GM19240 (cell line): ENCODE measurements at regions not wholly inside any gene's neighbourhood (a gene's known extent, or its start where the extent isn't known, plus 50 kb on each side); places are given as distances from the start of the nearest gene placed in this dataset.

Experiments used
- DNase-seq: peaks from one replicate; pipeline ENCODE4 v3.0.0; 2011; ENCODE audit warnings: low spot score; ENCODE audit not compliant: insufficient read length

DNA sequence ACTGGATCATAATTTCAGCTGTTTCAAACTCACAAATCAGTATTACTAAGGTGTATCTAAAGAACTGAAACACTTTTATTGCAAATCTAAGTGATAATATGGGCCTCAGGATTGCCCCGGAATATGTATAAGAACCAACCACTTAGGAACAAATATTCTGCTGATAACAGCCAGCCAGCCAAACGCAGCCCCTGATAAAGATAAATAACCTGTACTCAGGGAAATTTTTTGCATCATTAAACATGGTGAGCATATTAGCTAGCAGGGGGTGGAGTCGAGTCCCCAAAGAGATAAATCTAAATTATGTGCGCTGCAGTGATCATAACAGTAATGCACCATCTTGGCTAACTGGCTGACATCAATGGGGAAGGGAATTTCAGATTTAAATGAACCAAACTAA is 410.2 kb upstream of the MAP3K7 start:
- no peak for DNase-seq

DNA sequence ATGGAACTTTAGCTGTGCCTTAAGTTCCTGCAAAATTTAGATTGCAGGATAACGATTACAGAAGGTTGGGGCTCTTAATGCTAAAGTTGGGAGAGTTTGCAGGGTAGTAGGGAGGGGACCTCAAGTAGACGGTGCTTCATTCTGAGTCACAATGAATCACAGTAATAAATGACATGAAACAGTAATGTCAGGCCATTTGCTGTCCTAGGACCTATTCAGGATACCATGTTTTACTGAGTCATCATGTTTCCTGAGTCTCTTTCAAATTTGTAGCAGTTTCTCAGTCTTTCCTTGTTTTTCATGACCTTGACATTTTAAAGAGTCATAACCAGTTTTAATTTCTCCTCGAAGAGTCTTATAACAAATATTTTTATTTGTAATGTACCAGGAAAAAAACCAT is 406.9 kb upstream of the MAP3K7 start:
- no peak for DNase-seq

GRCh38 chr6:90989763-90990162 is 402.9 kb upstream of the MAP3K7 start:
- DNase-seq, result no peak

DNA sequence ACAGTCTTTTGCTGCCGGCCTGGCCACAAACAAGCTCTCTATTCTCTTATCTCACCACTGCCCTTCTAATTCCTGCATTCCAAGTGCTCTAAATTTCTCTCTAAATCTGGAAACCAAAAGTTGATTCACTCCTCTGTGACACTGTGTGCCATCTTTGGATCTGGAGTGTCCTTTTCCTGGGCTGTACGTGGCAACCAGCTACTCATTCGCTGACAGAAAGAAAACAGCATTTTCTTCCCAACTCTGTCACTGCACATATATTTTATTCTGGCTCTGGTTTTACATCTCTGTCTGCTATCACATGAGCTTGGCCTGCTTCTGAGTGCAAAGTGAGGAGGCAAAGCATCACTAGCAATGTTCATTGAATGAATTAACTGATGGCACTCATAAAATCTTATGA is 397.2 kb upstream of the MAP3K7 start:
- no peak for DNase-seq

- no peak for DNase-seq
Measured at GRCh38 chr6:90983462-90983861, 396.6 kb upstream of the MAP3K7 start.

DNA sequence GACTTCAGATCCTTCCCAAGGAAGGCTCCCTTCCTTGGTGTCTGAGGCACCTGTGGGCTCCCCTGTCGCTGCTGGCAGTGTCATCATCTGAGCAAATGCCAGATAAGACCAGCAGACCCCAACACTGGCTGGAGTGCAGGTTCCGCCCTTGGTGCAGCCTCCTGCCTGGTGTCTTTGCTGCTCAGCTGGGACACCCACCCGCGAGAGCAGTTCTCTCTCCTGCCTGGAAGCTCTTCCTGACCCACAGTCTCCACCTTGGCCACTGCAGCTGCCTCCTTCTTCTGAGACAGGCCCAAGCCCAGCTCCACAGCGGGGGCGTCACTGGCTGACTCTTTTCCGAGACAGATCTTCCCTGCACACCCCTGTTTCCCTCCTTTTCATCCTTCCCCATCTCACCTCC is 395.7 kb upstream of the MAP3K7 start:
- no peak for DNase-seq

DNA sequence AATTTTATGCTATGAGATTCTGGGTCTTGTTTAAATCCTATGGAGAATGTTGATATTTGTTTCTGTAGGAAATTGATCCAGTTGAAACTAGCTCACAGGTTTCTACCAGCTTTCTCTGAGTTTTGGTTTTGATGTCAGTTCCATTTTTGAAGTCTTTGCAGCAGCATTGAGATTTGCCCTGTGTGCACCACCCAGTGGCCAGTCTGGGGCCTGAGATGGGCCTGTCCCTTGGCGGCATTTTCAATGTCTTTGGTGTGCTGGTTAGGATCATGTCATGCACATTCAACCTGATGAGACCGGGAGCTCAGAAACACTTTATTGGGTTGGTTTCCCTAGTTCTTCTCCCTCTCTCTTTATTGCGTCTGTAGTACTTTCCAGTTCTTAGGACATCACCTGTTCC is 395.2 kb upstream of the MAP3K7 start:
- DNase-seq, result no peak

GRCh38 chr6:90978046-90978445 is 391.2 kb upstream of the MAP3K7 start:
- DNase-seq, result no peak

GRCh38 chr6:90977513-90977912 is 390.6 kb upstream of the MAP3K7 start:
- DNase-seq, result no peak

DNA sequence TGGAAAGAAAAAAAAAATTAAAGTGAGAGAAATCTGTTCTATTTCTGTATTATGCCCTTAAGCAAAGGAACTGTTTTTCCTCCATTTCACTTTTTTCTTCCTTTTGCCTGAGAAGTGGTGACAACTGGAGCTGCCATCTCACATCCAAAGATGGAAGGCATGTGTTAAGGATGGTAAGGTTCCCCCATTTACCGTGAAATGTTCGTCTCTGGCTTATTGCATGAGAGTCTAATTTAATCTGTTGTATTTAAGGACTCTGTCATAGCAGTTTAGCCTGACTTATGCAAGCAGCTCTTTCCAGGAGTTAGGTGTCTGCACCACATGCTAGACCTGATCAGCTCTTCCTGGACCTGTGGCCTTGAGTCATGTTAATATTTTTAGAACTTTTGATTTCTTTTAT is 389.5 kb upstream of the MAP3K7 start:
- no peak for DNase-seq

- DNase-seq, result no peak
Measured at GRCh38 chr6:90975741-90976140, 388.9 kb upstream of the MAP3K7 start.

DNA sequence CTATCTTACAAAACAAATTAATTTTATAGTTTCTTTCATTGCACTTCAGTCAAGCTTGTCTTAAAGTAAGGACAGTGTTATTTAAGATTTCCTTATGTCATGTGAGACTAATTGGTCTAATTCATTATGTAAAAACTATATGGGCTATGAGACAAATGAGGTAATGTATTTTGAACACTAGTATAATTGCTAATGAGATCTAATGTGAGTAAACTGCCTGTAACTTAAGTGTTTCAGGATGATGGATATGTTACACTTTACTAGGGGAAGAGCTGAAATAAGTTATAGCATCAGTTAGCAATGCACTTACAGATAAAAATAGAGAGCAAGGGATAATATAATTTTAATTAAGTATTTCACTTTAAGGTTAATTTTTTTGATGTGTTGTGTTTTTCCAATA is 386.3 kb upstream of the MAP3K7 start:
- no peak for DNase-seq

DNA sequence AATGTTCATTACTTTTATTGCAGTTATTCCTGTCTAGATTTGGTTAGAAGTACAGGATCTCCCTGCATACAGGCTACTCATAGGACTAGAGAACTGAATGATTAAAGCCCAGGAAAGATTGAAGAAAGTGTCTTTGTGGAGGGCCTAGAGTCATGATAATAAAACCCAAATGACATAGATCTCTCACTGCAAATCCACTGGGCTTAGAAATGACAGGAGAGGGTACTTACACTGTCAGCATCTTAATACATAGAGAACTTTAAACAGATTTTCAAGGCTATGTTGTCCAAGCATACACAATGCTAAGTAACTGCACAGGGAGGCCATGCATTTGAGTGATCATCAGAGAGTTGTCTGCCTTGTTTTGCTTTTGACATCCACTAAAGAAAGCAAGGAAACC is 383.8 kb upstream of the MAP3K7 start:
- no peak for DNase-seq

DNA sequence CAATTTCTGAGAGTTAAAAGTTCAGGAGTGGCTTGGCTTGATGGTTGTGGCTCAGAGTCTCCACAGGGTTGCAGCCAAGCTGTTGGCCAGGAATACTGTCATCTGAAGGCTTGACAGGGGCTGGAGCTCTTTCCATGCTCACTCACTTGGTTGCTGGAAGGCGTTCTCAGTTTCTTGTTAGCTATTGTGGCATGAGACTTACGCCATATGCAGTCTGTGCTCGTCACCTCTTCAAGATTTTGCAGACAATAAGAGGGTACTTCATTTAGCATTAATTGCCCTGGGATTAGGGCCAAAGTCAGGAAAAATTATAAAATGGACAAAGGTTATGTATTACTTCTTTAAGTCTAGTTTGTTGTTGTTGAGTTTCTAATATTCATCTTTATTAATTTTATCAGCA is 380.6 kb upstream of the MAP3K7 start:
- DNase-seq, result no peak

DNA sequence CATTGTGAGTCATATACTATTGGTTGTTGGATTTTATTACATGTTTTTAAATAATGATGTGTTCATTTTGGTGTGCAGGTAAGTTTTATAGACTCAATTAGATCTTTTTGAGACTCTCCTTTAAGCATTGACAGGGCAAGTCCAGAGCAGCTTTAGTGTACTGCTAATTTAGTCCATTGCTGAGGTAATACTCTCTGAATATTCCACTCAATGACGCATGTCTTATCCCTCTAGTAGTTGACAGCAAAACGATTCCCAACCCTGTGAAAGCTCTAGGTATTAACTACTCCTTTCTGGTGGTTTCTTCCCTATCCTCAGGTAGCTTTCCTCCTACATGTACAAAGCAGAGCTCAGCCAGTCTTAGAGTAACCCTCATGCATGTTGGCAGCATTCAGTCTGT is 373.5 kb upstream of the MAP3K7 start:
- no peak for DNase-seq

GRCh38 chr6:90955246-90955645 is 368.4 kb upstream of the MAP3K7 start:
- DNase-seq, result no peak

DNA sequence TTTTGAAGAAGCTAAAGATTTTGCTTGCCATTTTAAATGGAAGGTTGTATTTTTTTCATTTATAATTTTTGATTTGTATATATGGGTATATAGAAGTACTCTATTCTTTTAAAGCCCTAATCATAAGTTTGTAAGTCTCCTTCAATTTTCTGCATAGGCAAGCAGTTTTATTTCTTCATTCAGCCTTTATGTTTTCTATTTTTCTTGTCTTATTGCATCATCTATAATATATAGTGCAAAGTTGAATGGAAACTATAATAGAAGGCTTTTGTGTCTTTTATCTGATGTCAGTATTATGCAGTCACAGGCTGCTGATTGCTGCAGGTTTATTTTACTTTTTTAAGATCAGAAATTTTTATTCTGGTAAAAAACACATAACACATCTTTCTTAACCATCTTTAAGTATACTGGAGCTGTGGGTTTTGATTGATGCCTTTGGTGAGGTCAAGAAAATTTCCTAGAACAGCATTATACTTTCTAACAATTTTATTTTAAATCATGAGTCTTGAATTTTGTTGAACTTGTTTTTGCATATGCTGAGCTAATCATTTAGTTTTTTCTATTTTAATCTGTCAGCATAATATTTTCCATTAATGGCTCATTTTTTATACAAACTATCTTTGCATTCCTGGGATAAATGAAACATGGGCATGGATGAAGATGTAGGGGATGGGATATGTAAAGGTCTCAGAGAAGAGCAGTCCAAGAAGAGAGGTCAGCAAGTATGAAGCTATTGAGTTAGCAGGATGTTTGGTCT is 366.7 kb upstream of the MAP3K7 start:
- no peak for DNase-seq

DNA sequence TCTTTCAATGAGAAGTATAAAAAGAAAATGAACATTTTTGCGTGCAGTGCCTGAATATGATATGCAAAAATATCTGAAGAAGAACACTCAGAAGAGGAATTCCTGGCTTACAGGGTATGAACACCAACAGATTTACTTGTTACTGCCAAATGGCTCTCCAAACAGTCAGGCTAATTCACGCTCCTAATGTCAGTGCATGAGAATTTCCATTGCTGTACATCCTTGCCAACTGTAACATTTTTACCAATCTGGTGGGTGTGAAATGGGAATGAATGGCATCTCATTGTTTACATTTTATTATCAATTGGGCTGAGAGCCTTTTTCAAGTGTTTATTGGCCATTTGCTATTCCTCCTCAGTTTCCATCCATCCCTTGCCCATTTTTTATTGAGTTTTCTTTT is 365.3 kb upstream of the MAP3K7 start:
- no peak for DNase-seq

DNA sequence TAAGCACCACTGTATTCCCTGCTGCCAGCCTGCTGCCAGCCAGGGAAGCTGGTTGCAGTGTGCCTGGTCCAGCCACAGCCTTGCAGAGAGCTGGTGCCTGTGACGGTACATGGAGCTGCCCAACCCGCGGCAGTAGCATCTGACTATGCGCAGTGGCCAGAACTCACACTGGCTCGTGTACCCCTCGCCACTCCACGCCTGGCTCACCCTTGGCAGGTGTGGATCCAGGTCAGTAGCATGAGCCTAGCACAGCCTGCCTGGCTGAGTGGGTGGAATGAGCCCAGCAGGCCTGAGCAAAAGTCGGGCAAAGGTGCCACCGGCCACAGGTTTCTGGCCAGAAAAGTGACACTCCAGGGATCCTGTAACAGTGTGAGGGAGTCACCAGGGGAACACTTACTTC is 361.7 kb upstream of the MAP3K7 start:
- DNase-seq, result no peak

GRCh38 chr6:90947184-90948064 is 360.6 kb upstream of the MAP3K7 start:
- no peak for DNase-seq

- DNase-seq, result no peak
Measured at GRCh38 chr6:90941885-90942284, 355.0 kb upstream of the MAP3K7 start.

DNA sequence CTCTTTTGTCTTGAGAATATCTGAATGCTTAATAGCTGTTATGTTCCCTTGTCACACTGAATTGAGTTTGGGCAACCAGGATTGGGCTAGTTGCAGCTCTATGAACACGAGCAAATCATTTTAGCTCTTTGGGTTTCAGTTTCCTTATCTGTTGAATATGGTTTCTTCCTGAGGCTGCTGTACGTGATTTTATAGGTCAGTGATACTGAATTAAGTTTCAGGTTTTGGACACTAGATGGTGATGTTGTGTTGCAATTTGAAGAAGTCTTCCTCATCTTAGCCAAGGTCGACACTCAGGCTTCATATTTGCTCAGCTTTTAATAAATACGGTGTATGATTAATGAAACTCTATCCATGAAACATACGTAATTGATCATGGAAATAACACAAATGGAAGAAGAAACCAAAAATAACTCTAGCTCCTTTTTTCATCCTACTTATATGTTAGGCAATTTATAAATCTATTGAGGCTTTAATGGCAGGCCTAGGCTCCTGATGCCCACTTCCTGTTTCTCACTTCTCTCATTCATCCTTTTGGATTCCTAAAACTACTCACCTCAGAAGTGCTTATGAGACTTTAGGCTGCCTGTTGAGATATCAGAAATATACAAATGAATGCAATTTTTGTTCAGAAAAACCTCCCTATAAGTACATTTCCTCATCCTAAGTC is 354.1 kb upstream of the MAP3K7 start:
- peak; percentile 19 for DNase-seq
